Thyroid gland (tissue), 4 donors: ENCODE measurements at regions not wholly inside any gene's neighbourhood (a gene's known extent, or its start where the extent isn't known, plus 50 kb on each side); places are given as distances from the start of the nearest gene placed in this dataset.

Experiments used
- DNase-seq, 2 donors: peaks; one replicate each; pipeline ENCODE4 v3.0.0-alpha.2; 2019
- H3K27ac ChIP-seq, 3 donors: fragments of 200-600 bp; sonication (generic); 1 replicate in 2 of 3; 2 replicates in 1 of 3; pipeline ENCODE4 v1.5.1; 2016 to 2019; ENCODE audit warnings: mild to moderate bottlenecking in 1 of 3, moderate library complexity in 1 of 3
- H3K27me3 ChIP-seq: fragments of 200-600 bp; sonication (generic); one replicate; pipeline ENCODE4 v1.5.1; 2019
- H3K36me3 ChIP-seq, 2 donors: fragments of 200-600 bp; sonication (generic); one replicate each; pipeline ENCODE4 v1.5.1; 2016 to 2019
- H3K4me1 ChIP-seq, 2 donors: fragments of 200-600 bp; sonication (generic); one replicate each; pipeline ENCODE4 v1.5.1; 2017 to 2019
- H3K4me3 ChIP-seq, 3 donors: fragments of 200-600 bp; sonication (generic); replicated peaks in 1 of 3; 1 replicate in 2 of 3; 2 replicates in 1 of 3; pipeline ENCODE4 v1.5.1; 2016; ENCODE audit warnings: mild to moderate bottlenecking in 1 of 3
- H3K9me3 ChIP-seq: fragments of 200-600 bp; sonication (generic); one replicate; pipeline ENCODE4 v1.5.1; 2017
- POLR2A ChIP-seq, 2 donors: fragments of 450-650 bp; IDR thresholded peaks; one replicate each; pipeline ENCODE4 v1.6.1; 2017; ENCODE audit warnings: antibody characterized with exemption in 2 of 2, mild to moderate bottlenecking in 2 of 2, moderate library complexity in 1 of 2
- WGBS, 2 donors: methylation state at CpG; one replicate each; pipeline ENCODE4 v1.1.5; 2017; 5-methylcytosine and 5-hydroxymethylcytosine counted together
- intact Hi-C: fragments of 100-400 bp; cut with DNase I; formaldehyde crosslinking; loops from one replicate; pipeline ENCODE4 v1.15.1; 2023
- TF ChIP-seq, protein P1 (sequence below), 6 experiments: fragments of 200-600 bp in 3 of 6; fragments of 450-650 bp in 3 of 6; sonication (generic) in 3 of 6; IDR thresholded peaks; one replicate each; pipeline ENCODE4 v1.5.1; 2016 to 2019; ENCODE audit warnings: antibody characterized with exemption in 6 of 6, mild to moderate bottlenecking in 2 of 6, inconsistent platforms in 1 of 6, moderate library complexity in 1 of 6

DNA sequence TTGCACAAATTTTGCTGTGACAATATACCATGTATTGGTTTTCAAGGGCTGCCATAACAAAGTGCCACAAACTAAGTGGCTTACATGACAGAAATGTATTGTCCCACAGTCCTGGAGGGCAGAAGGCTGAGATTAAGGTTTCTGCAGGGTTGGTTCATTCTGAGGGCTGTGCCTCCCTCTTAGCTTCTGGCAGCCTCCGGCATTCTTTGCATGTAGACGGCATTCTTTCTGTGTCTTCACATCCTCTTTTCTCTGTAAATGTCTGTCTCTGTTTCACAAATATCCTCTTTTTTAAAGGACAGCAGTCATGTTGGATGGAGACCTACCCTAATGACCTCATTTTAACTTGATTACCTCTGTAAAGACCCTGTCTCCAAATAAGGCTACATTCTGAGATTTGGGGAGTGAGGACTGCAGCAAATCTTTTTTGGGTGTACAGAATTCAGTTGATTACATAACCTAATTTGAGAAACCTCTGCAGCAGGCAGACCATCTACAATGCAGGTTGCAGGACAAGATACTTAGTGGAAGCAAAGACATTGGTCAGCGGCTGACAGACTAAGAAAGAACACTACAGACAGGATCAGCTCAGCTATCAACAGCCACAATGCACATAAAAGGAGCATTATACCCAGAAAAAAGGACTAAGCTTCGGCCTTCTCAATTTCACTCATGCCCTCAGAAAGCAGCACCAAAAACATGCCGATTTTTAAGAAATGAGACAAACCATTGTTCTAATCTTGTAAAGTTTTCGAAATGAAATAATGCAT, 84.6 kb upstream of the FAM3C start:
- WGBS, 2 donors: 72 to 74% methylated on average over 6 of the region's 6 CpGs
- intact Hi-C loops: no loop called here
- Histone ChIP-seq H3K4me1 (no peaks in the 10 kb centered on the region), H3K9me3 (no peaks in the 10 kb centered on the region), H3K27ac (no peak overlapping the region), H3K27me3 (no peaks in the 10 kb centered on the region), H3K36me3 (no peaks in the 10 kb centered on the region), H3K4me3 (no peak overlapping the region)
- no peak for TF ChIP-seq POLR2A (IDR thresholded peaks at IDR 0.05)
- TF ChIP-seq, protein P1, sequence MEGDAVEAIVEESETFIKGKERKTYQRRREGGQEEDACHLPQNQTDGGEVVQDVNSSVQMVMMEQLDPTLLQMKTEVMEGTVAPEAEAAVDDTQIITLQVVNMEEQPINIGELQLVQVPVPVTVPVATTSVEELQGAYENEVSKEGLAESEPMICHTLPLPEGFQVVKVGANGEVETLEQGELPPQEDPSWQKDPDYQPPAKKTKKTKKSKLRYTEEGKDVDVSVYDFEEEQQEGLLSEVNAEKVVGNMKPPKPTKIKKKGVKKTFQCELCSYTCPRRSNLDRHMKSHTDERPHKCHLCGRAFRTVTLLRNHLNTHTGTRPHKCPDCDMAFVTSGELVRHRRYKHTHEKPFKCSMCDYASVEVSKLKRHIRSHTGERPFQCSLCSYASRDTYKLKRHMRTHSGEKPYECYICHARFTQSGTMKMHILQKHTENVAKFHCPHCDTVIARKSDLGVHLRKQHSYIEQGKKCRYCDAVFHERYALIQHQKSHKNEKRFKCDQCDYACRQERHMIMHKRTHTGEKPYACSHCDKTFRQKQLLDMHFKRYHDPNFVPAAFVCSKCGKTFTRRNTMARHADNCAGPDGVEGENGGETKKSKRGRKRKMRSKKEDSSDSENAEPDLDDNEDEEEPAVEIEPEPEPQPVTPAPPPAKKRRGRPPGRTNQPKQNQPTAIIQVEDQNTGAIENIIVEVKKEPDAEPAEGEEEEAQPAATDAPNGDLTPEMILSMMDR (IDR thresholded peaks at IDR 0.05): no peak
- DNase-seq: no peak

DNA sequence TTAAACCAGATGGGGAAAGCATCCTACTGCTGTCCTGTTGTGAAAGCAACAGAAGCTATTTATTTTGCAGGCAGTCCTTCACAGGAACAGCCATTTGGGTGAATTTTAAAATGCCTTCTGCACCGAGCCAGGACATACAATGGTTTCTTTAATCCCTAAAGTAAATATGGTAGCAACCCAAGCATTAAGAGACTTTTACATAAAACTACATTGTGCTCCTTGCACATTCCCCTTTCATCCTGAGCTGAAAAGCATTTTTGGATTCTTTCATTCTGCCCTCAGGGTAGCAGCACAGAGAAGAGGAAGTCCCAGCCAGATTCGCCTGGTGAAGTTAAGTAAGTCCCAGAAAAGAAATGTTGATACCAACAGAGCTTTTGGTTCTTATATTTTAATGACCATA, 84.0 kb upstream of the FAM3C start:
- no peaks in the 10 kb centered on the region for H3K4me1 ChIP-seq
- H3K27ac ChIP-seq: no peak overlapping the region
- intact Hi-C loops: no loop called here
- no peak for DNase-seq
- no peaks in the 10 kb centered on the region for H3K9me3 ChIP-seq
- no peak overlapping the region for H3K4me3 ChIP-seq
- H3K36me3 ChIP-seq: no peaks in the 10 kb centered on the region
- no peak for TF ChIP-seq POLR2A (IDR thresholded peaks at IDR 0.05)
- TF ChIP-seq, protein P1 (IDR thresholded peaks at IDR 0.05): no peak
- 37 to 38% methylated on average over 2 of the region's 2 CpGs for WGBS, 2 donors
- no peaks in the 10 kb centered on the region for H3K27me3 ChIP-seq

DNA sequence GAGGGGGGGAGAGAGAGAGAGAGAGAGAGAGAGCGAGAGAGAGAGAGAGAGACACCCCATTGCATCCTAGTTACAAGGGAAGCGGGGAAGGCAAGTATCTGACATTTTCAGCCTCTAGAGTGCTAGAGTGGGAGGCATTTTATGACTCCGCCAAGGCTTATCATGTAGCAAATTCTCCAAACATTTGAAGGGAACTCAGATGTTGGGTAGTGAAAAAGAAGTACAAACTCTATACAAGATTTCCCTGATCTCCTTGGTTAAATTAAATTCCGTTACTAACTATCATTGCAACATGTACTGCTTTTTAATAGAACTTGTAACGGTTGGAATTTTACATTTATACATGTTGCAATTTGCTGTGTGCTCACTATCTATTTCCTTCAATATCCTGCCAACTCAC, 83.4 kb upstream of the FAM3C start:
- H3K27me3 ChIP-seq: no peaks in the 10 kb centered on the region
- no peaks in the 10 kb centered on the region for H3K4me1 ChIP-seq
- 70 to 71% methylated on average over 4 of the region's 5 CpGs for WGBS, 2 donors
- H3K27ac ChIP-seq: no peak overlapping the region
- TF ChIP-seq, protein P1 (IDR thresholded peaks at IDR 0.05): no peak
- TF ChIP-seq POLR2A (IDR thresholded peaks at IDR 0.05): no peak
- no peaks in the 10 kb centered on the region for H3K36me3 ChIP-seq
- H3K9me3 ChIP-seq: no peaks in the 10 kb centered on the region
- H3K4me3 ChIP-seq: no peak overlapping the region
- no peak for DNase-seq
- intact Hi-C loops: no loop called here

DNA sequence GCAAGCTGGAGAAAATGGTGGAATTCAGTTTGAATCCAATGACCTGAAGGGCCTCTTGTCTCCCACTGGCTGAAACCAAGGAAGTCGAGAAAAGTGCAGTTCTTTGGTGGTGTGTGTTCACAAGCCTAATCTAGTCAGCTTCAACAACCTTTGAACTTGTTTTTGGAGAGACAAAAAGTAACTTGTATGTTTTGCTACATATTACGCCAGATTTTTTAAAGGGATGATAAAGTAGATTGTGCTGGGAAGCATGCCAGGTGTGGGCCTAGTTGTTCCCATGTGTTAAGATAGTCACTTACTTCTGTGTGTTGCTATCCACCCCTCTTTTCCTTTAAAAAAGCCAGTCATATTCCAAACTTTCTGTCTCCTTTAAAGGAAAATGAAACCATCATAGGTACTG, 79.7 kb upstream of the FAM3C start:
- peak; percentile 23 to 28 for DNase-seq
- Histone ChIP-seq H3K4me1 (no peaks in the 10 kb centered on the region), H3K27ac (no peak overlapping the region), H3K27me3 (no peaks in the 10 kb centered on the region), H3K36me3 (no peaks in the 10 kb centered on the region), H3K4me3 (no peak overlapping the region), H3K9me3 (no peaks in the 10 kb centered on the region)
- no peak for TF ChIP-seq POLR2A (IDR thresholded peaks at IDR 0.05)
- TF ChIP-seq, protein P1 (IDR thresholded peaks at IDR 0.05): no peak
- intact Hi-C loops: no loop called here
- 39 to 40% methylated on average over 2 of the region's 2 CpGs for WGBS, 2 donors

DNA sequence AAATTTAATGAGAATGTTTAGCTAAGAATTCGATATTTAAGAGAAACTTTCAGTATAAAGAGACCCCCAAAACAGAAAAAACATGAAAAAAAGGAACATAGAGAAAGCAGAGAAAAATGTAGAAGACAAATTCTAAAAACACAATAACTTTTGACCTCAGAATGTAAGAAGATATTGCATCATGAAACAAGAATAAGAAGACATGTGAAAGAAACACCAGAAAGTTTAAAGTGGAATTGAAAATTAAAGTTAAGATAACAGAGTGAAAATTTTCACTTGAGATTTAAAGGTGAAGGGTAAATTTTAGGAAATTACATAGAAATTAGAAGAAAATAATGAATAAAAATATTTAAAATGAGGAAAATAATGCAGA, 78.2 kb upstream of the FAM3C start:
- WGBS, 2 donors: 89 to 91% methylated on average over 1 of the region's 1 CpG

More for the DNA sequence above, 78.2 kb upstream of the FAM3C start:
- Histone ChIP-seq H3K27ac (no peak overlapping the region), H3K4me3 (no peak overlapping the region), H3K4me1 (no peaks in the 10 kb centered on the region), H3K9me3 (no peaks in the 10 kb centered on the region), H3K27me3 (no peaks in the 10 kb centered on the region), H3K36me3 (no peaks in the 10 kb centered on the region)
- TF ChIP-seq, protein P1 (IDR thresholded peaks at IDR 0.05): no peak
- no peak for TF ChIP-seq POLR2A (IDR thresholded peaks at IDR 0.05)
- DNase-seq: no peak
- intact Hi-C loops: no loop called here
